ENCODE measurements at regions not wholly inside any gene's neighbourhood (a gene's known extent, or its start where the extent isn't known, plus 50 kb on each side); places are given as distances from the start of the nearest gene placed in this dataset.

GRCh38 chr14:104518659-104519350 is 60.8 kb upstream of the C14orf180 start:
- no peak for TF ChIP-seq CTCF (IDR thresholded peaks at IDR 0.05)
- TF ChIP-seq POLR2A (IDR thresholded peaks at IDR 0.05) = no peak
- no peak for TF ChIP-seq EP300 (IDR thresholded peaks at IDR 0.05)
- TF ChIP-seq POLR2AphosphoS5 (IDR thresholded peaks at IDR 0.05) = no peak
